Lower leg skin (tissue), 3 donors: ENCODE measurements at regions not wholly inside any gene's neighbourhood (a gene's known extent, or its start where the extent isn't known, plus 50 kb on each side); places are given as distances from the start of the nearest gene placed in this dataset.

ENCODE experiments used
- POLR2A ChIP-seq, 2 donors: fragments of 450-650 bp; IDR thresholded peaks; one replicate each; pipeline ENCODE4 v1.6.1; 2016 to 2017; ENCODE audit warnings: antibody characterized with exemption in 2 of 2, mild to moderate bottlenecking in 1 of 2, moderate library complexity in 1 of 2
- TF ChIP-seq, protein P1 (sequence below), 3 donors: fragments of 450-650 bp; IDR thresholded peaks; one replicate each; pipeline ENCODE4 v1.5.1; 2016; ENCODE audit warnings: antibody characterized with exemption in 3 of 3, mild to moderate bottlenecking in 3 of 3, moderate library complexity in 2 of 3

DNA sequence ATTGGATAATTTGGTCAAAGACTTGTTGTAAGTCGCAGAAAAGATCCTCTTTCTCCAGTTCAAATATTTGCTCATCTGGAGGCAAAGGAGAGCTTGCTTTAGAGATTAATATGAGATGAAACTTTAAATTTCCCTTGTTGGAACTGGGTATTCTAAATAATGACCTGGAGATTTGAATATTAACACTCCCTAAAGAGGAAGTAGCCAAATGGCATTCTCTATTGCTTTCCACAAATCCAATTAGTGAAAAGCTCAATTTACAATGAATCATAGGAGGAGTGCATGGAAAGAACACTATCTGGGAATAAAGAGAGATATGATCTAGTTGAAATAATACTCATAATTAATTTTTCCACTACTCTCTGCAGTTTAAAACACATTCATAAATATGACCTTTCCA, 641.6 kb upstream of the TENM4 start:
- TF ChIP-seq POLR2A (IDR thresholded peaks at IDR 0.05): no peak
- TF ChIP-seq, protein P1, sequence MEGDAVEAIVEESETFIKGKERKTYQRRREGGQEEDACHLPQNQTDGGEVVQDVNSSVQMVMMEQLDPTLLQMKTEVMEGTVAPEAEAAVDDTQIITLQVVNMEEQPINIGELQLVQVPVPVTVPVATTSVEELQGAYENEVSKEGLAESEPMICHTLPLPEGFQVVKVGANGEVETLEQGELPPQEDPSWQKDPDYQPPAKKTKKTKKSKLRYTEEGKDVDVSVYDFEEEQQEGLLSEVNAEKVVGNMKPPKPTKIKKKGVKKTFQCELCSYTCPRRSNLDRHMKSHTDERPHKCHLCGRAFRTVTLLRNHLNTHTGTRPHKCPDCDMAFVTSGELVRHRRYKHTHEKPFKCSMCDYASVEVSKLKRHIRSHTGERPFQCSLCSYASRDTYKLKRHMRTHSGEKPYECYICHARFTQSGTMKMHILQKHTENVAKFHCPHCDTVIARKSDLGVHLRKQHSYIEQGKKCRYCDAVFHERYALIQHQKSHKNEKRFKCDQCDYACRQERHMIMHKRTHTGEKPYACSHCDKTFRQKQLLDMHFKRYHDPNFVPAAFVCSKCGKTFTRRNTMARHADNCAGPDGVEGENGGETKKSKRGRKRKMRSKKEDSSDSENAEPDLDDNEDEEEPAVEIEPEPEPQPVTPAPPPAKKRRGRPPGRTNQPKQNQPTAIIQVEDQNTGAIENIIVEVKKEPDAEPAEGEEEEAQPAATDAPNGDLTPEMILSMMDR (IDR thresholded peaks at IDR 0.05): no peak
